HG02798 (cell line): ENCODE measurements at regions not wholly inside any gene's neighbourhood (a gene's known extent, or its start where the extent isn't known, plus 50 kb on each side); places are given as distances from the start of the nearest gene placed in this dataset.

Source experiments
- ATAC-seq: cut with Tn5 transposase; IDR thresholded peaks from one replicate; pipeline ENCODE4 v1.9.1; 2021; ENCODE audit warnings: mild to moderate bottlenecking; ENCODE audit not compliant: unreplicated experiment, poor library complexity

DNA sequence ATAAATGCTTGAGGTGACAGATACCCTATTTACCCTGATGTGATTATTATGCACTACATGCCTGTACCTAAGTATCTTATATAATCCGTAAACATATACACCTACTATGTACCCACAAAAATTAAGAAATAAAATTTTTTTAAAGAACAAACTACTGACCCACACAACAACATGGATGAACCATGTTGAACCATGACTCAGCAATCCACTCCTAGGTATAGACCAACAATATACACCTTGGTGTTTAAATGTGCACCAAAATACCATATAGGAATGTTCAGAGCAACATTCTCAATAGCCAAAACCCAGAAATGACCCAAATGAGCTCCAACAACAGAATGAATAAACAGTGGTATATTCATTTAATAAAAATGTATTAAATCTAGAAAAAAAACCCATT is 245.1 kb downstream of the GXYLT1 start:
- ATAC-seq = no peak

DNA sequence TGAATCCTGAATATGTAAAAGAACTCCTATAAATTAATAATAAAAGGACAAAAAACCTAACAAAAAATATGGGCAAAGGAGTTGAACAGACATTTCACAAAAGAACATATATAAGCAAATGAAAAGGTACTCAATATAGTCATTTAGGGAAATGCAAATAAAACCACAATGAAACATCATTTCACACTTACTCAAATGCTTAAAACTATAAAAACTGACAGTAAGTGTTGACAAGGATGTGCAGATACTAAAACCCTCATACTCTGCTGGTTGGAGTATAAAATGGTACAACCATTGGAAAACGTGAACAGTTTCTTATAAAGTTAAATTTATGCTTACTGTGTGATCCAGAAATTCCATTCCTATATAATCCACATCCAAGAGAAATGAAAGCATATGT is 247.1 kb downstream of the GXYLT1 start:
- ATAC-seq = no peak

DNA sequence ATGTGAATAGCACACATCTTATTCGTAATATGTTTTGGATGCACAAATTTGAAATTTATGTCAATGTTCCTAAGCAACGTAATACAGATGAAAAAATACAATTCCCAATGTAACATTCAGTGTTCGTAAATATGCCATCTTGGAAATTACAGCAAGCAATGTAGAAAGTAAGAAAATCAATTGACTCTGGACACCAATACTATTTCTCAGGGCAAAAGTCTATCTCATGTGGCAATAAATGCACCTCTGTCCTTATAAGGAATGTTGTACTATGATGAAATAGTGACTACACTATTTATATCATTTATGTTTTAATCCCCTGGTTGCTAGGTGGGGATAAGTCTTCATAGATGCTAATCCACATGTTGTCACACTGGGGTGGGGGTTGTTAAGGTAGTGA is 251.2 kb downstream of the GXYLT1 start:
- ATAC-seq = no peak

DNA sequence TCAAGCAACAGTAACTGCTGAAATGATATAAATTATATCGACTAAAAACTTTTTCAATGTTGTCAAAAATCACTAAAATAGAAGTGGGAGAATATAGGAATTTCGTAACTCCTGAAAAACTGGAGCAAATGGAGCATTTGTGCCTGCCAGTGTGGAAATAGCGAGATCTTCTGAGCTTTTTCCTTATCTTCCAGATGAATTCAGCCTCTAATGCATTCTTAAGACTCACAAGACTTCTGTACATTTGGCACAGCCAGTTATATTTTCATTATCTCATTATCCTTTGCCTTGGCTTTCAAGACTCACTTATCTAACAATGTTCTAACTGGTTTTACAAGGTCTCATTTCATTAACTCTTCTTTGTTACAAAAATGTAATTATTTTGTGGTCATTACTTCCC is 252.4 kb downstream of the GXYLT1 start:
- no peak for ATAC-seq

DNA sequence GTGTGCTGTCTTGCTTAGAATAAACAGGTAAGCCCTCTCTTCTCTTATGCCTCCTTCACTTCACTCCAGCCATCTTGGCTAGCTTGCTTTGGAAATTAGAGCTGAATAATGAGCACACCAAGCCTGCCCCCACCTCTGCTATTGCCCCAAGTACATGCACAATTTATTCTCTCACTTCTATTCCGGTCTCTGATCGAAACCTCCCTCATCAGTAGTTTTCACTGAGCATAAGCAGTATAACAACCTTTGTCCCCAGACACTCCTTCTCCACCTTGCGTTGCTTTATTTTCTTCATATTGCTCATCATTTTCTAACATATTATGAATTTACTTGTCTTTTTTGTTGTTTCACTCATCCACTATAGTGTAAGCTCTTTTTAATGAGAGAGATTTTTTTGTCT is 253.4 kb downstream of the GXYLT1 start:
- no peak for ATAC-seq

DNA sequence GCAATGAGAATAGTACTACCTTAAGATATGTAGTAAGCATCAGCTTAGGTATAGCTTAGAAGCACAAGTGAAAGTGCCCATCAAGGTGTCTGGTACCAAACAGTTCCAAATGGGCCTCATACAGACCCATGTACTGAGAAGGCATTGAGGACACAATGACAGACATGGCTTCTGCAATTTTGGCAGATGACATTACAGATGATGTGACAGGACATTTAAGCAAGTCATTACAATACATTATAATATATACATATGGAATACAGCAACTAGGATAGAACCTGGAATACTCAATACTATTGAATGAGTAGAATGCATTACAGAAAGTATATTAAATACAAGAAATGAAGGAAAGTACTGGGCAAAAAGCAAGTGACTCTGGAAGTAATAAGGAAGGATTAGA is 256.4 kb downstream of the GXYLT1 start:
- no peak for ATAC-seq

DNA sequence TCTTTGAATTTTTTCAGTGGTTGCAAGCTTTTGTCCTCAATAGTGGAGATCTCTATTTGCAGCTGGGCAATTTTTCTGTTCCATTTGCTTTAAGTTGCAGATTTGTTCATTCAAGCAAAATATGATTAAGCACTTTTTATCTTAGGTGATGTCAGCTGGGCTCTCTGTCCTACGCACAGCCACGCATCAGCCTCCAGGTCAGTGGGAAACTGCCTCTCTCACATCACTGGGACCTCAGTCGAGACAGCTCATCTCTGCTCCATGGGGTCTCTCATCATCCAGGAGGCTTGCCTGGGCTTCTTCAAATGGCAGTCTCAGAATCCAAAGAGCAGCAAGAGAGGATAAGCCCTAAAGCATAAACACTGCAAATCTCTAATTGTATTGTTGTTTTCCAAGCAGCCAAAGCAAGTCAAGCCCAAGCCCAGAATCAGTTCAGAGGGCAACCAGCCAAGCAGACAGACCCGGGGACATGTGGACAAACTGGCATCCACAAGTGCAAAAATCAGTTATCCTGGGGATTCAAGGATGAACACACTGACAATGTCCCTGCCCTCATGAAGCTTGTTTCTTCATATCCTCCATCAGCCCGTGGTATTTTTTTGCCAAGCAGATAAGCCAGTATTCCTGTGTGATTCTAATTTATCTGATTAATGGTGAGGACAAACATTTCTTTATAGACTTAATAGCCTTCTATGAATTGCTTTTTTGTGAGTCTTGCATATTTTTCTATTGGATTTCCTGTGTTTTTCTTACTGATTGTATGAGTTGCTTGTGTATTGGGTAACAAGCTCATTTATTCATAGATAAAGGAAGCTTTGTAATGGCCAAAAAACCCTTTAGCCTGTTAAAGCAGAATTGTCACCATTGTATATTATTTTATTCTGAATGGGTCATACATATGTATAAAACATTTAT is 262.5 kb downstream of the GXYLT1 start:
- no peak for ATAC-seq

DNA sequence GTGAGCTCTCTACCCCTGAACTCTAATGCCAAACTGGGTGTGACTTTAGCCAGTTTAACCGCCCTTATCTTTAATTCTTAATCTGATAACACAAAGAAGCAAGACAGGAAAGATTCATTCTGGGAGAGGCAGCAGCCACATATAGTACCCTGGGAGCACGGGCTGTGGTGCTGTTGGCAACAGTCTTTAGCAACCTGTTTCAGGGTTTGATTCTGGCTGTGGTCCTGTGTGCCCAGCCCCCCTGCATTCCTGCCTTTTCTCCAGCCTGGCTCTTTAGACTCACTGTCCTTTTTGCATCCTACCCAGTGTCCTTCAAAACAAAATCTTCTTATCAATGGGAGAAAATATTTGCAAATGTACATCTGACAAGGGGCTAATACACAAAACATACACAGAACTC is 275.2 kb downstream of the GXYLT1 start:
- no peak for ATAC-seq

DNA sequence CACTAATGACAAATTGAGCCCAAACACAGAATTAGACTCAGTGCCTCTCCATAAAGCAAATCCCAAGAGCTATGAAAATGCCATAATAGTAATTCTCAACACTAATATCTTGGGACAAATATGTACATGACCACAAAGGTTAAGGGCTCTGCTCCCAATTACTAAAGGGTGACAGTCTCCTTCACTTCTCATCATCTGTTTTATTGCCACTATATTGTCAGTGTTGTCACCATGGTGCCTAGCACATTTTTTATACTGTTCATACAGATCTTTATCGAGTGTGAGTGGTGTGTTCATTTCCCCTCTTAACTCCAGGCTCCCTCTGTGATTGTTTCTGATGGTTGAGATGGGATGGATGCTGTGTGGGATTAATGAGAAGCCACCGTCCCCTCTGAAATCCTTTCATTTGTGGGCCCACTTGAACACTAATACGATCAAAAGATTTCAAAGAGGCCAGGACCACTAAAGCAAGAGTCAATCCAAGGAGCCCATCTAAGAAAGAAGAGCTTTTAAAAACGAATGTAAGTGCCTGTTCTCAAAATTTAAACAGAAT is 277.7 kb downstream of the GXYLT1 start:
- ATAC-seq = no peak

DNA sequence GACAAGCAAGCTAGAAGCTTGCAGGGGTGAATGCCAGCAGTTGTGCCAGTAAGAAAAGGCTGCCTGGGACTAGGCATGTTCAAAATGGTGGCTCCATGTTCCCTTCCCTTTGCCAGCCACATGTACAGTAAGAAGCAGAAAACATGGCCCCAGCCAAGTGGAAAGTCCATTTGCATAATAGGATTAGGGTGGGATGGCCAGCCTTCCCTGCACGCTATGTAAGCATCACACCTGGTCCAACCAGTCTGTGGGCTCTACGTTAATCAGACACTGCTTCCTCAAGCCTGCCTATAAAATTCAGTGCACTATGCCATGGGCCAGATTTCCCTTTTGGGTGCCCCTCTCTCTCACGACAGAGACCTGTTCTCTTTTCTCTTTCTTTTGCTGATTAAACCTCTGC is 288.4 kb downstream of the GXYLT1 start:
- ATAC-seq = no peak

DNA sequence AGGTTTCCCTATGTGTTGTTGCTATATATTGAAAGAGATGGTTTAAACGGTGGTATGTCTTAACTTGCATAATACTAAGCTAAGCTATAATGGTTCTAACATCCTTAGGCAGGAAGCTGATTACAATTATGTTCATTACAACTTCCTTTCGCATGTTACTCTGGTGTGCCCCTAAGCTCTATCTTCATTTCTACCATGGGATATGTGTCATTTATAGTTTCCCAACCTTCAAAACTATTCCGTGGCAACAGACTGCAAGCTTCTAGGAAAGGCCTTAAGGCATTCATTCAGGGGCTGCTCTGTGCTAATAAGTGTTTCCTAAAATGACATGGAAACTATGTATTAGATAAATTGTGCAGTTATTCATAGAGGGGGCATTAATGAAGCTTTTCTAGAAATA is 294.6 kb downstream of the GXYLT1 start:
- no peak for ATAC-seq

DNA sequence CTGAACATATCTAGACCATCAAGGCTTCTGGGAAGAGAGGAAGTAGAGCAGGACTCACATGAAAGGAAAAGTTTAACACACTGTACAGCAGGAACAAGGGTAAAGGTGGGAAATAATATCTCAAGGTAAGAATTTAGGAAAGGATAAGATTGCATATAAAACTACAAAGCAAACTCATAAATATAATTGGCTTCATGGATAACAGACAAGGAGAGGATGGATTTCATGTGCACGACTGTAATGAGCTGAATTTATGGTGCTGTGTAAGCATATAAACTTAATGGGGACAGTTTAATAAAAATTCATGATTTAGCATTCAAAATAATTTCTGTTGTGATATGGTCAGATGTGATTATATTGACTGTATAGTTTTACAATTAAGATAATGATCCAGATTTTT is 298.0 kb downstream of the GXYLT1 start:
- ATAC-seq = no peak

DNA sequence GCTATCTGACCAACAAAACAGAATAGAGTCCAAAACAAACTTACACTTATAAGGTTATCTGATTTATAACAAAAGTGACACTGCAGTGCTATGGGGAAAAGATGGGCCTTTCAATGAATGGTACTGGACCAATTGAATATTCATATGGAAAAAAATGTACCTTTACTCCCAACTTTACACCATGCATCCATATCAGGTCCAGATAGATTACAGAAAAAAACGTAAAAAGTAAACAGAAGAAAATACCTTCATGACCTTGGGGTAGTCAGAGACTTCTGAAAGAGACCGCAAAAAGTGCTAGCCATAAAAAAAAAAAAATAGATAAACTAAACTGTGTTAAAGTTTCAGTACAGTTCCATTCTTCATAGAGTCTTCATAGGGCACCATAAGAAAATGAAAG is 308.3 kb downstream of the GXYLT1 start:
- no peak for ATAC-seq

DNA sequence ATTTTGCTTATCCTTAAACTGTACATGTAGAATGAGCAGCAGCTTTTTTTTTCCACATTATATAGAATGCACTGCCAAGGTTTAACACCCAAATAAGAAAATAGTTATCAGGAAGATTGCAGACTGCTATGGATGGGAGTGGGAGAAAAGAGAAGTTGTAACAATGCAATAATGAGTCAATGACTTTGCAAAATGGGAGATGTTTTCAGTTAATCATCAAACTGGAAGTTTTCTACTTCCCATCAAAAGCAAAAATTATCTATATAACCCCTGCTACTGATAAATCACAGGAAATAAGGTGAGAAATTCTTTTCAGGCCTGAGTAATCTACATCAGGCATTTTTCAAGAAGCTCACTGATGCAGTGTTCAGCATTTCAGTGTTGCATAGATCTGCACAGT is 309.1 kb downstream of the GXYLT1 start:
- ATAC-seq = no peak

DNA sequence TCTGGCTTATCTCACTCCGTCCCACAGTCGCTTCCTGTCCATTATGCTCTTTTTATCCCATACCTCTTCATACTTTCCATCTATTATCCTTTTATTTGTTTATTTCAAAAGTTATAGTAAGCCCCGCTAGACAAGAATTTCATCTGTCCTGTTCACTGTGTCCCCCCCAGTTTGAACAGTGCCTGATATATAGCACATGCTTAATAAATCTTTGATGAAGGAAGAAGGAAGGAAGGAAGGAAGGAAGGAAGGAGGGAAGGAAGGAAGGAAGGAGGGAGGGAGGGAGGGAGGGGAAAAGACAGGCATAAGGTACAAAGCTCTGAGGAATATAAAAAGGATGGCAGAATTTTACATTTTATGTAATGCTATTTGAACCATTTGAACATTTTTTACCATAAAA is 324.7 kb downstream of the GXYLT1 start:
- no peak for ATAC-seq

DNA sequence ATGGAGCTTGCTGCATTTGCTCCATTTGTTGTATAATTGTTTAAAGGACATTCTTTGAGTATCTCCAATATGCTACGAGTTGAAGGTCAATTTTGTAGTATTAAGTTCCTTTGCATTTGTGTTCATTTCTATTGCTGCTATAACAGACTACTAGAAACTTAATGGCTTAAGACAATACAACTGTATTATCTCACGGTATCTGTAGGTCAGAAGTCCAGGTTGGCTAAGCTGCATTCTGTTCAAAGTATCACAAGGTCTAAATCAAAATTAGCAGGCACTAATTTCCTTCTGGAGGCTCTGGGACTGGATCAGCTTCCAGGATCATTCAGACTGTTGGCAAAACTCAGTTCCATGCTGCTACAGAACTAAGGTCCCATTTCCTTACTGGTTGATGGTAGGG is 340.6 kb downstream of the GXYLT1 start:
- ATAC-seq = no peak

DNA sequence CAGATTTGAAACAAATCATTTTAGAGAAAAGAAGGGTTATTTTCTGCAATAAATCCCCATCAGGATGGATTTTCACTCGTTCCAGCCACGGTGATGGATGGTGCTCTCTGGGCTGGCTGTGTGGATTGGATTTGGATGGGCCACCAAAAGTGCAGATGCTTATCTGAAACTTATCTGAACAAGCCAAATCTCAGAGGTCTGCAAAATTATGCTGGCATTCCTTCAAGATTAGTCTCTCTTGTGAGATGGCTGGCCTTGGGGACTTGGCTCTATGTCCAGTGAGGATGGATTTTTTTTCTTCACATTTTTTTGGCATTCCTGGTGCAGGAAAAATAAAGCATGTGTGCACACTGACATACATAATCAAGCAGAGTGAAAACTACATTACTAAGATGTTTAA is 341.9 kb downstream of the GXYLT1 start:
- no peak for ATAC-seq

DNA sequence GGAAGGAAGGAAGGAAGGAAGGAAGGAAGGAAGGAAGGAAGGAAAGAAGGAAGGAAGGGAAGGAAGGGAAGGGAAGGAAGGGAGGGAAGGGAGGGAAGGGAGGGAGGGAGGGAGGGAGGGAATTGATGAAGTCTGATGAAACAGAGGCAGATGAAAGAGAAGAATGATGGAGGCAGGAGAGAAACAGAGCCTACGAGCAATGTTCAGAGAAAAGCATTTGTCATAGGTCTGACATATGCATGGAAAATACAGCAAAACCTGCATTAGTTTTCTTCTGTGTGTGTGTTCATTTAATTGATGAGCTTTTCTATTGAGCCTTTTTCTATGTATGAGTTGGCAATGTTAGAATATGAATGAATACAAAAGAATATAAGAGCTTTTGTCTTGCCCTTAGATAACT is 343.4 kb downstream of the GXYLT1 start:
- ATAC-seq = no peak

DNA sequence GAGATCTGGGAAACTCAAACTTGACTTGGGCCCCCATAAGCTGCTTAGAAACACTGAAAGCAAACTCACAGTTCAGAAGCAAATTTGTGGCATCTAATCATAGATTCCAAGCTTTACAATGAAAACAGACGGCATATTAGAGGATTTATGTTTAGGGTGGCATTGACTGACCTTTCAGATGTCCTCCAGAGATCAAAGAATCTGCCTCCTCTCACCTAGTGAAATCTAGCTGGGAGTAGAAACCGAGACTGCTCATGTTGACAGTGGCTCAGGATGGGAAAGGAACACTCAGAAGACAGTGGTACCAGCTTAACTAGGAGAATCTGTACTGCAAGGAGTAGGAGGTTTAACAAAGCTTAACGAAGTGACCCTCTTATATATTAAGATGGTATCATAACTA is 345.0 kb downstream of the GXYLT1 start:
- ATAC-seq = no peak

DNA sequence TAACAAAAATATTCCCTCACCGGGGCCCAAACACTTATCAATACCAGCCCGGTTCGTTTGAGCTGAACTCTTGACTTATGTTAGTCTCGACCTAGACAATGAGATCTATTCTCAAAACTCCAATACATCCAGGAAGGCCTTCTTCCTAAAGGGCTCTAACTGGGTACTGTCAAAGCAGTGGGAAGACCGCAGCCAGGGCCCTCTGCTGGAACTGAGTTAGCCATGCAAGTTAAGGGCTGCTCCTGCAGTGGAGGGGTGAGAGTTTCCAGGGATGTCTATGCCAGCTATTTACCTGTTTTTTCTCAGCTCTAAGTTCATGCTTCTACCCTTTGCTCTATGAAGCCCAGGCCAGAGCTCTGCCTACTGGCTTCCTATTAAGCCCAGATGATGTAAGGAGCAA is 348.8 kb downstream of the GXYLT1 start:
- no peak for ATAC-seq

DNA sequence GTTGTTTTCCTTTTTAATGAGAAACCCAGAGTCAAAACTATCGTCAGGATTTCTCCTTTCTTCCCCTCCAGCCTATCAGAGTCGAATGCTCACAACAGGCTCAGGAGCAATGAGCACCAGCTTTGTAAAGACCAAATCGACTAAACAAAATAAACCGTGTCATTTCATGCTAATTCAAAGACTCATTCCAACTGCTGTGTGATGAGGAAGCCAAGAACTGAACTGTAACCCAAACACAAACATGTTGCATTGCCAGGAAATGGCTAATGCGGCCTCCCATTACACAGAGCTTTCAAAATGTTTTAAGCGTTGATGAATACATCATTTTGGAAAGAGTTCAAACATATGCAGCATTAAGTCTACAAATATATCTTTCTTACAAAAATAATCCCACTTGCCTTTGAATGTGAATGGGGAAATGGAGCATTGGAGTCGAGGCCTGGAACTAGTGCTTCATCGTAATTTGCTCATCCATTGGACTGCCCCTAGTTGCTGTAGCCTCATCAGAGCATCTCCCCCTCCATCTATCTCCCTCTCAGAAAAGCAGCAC is 349.5 kb downstream of the GXYLT1 start:
- no peak for ATAC-seq

DNA sequence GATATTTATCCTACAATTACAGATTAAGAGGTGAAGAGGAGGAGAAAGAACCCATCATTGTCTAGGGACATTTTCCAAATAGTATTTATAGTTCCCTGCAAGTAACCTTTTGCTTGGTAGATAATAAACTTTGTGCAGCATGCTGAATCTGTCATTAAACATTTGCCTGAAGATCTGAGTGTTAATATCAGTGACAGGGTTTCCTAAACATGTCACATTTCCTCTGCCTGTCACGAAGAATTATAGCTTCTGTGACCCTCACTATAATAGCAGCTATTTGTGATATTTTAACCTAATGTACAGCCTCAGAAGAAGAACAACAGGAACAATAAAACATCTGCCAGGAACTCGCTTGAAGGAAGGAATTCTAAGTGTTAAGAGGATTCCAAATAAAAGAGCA is 350.3 kb downstream of the GXYLT1 start:
- ATAC-seq = no peak
